ENCODE measurements at regions not wholly inside any gene's neighbourhood (a gene's known extent, or its start where the extent isn't known, plus 50 kb on each side); places are given as distances from the start of the nearest gene placed in this dataset.

GRCh38 chr11:47904808-47905207 lies 56.7 kb upstream of the NUP160 start:
- Histone ChIP-seq H3K27ac (ENCODE audit: low read length) (no peak overlapping the region), H3K4me3 (ENCODE audit: low read length) (no peak overlapping the region), H3K4me1 (ENCODE audit: control insufficient read depth, insufficient read depth, low read length) (peaks cover 8% of the 10 kb centered on the region), H3K36me3 (ENCODE audit: control insufficient read depth, insufficient read depth, low read length) (no peaks in the 10 kb centered on the region), H3K9me3 (ENCODE audit: control insufficient read depth, insufficient read depth, low read length) (no peaks in the 10 kb centered on the region), H3K27me3 (ENCODE audit: control insufficient read depth, insufficient read depth, low read length) (no peaks in the 10 kb centered on the region)
- 95% methylated on average over 8 of the region's 9 CpGs for WGBS (ENCODE audit: insufficient coverage)
- no peaks in the 10 kb centered on the region for H3K36me3 Mint-ChIP-seq
- TF ChIP-seq, protein P1, sequence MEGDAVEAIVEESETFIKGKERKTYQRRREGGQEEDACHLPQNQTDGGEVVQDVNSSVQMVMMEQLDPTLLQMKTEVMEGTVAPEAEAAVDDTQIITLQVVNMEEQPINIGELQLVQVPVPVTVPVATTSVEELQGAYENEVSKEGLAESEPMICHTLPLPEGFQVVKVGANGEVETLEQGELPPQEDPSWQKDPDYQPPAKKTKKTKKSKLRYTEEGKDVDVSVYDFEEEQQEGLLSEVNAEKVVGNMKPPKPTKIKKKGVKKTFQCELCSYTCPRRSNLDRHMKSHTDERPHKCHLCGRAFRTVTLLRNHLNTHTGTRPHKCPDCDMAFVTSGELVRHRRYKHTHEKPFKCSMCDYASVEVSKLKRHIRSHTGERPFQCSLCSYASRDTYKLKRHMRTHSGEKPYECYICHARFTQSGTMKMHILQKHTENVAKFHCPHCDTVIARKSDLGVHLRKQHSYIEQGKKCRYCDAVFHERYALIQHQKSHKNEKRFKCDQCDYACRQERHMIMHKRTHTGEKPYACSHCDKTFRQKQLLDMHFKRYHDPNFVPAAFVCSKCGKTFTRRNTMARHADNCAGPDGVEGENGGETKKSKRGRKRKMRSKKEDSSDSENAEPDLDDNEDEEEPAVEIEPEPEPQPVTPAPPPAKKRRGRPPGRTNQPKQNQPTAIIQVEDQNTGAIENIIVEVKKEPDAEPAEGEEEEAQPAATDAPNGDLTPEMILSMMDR (IDR thresholded peaks at IDR 0.05), result no peak
- H3K4me3 Mint-ChIP-seq, result no peak overlapping the region
- H3K27me3 Mint-ChIP-seq (ENCODE audit: low read depth in 2 of 2), result no peaks in the 10 kb centered on the region
- no peak for DNase-seq
- intact Hi-C loops (cut with micrococcal nuclease), result no loop called here
- peaks cover 0 to 4% of the 10 kb centered on the region in 2 donors for H3K4me1 Mint-ChIP-seq
- H3K27ac Mint-ChIP-seq, result no peak overlapping the region
- H3K9me3 Mint-ChIP-seq, result no peaks in the 10 kb centered on the region
- ATAC-seq, result no peak

DNA sequence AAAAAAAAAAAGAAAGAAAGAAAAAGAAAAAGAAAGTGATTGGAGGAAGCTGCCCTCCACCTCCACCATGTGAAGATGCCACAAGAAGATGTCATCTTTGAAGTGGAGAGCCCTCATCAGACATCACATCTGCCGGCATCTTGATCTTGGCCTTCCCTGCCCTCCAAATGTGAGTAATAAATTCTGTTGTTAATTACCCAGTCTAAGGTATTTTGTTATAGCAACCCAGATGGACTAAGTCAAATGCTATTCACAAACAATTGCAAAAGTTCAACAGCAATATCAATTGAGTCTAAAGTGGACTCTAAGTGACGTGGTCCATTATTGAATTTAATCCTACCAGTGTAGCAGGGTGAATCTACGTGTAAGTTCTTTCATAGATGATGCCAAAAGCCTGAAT lies 55.9 kb upstream of the NUP160 start:
- peaks cover 0 to 4% of the 10 kb centered on the region in 2 donors for H3K4me1 Mint-ChIP-seq
- Histone ChIP-seq H3K27me3 (ENCODE audit: control insufficient read depth, insufficient read depth, low read length) (no peaks in the 10 kb centered on the region), H3K9me3 (ENCODE audit: control insufficient read depth, insufficient read depth, low read length) (no peaks in the 10 kb centered on the region), H3K4me3 (ENCODE audit: low read length) (no peak overlapping the region), H3K27ac (ENCODE audit: low read length) (no peak overlapping the region), H3K36me3 (ENCODE audit: control insufficient read depth, insufficient read depth, low read length) (no peaks in the 10 kb centered on the region), H3K4me1 (ENCODE audit: control insufficient read depth, insufficient read depth, low read length) (peaks cover 11% of the 10 kb centered on the region)
- intact Hi-C loops (cut with micrococcal nuclease), result no loop called here
- H3K4me3 Mint-ChIP-seq, result no peak overlapping the region
- no peak overlapping the region for H3K27ac Mint-ChIP-seq
- DNase-seq, result no peak
- no peaks in the 10 kb centered on the region for H3K36me3 Mint-ChIP-seq
- H3K27me3 Mint-ChIP-seq (ENCODE audit: low read depth in 2 of 2), result no peaks in the 10 kb centered on the region
- WGBS (ENCODE audit: insufficient coverage), result 96% methylated on average over 2 of the region's 3 CpGs
- no peaks in the 10 kb centered on the region for H3K9me3 Mint-ChIP-seq
- TF ChIP-seq, protein P1 (IDR thresholded peaks at IDR 0.05), result no peak
- ATAC-seq, result no peak

- H3K27me3 ChIP-seq (ENCODE audit: control insufficient read depth, insufficient read depth, low read length), result no peaks in the 10 kb centered on the region
- no peaks in the 10 kb centered on the region for H3K9me3 Mint-ChIP-seq
- DNase-seq, result no peak
- H3K36me3 Mint-ChIP-seq, result no peaks in the 10 kb centered on the region
- H3K27ac ChIP-seq (ENCODE audit: low read length), result peak overlapping the region; percentile 33
- TF ChIP-seq, protein P1 (IDR thresholded peaks at IDR 0.05), result no peak
- peak in 2 of 3 donors; percentile 37 for ATAC-seq
- no peaks in the 10 kb centered on the region for H3K4me1 Mint-ChIP-seq
- no peaks in the 10 kb centered on the region for H3K36me3 ChIP-seq (ENCODE audit: control insufficient read depth, insufficient read depth, low read length)
- no peak overlapping the region for H3K4me3 ChIP-seq (ENCODE audit: low read length)
- no peaks in the 10 kb centered on the region for H3K9me3 ChIP-seq (ENCODE audit: control insufficient read depth, insufficient read depth, low read length)
- no peak overlapping the region for H3K27ac Mint-ChIP-seq
- WGBS (ENCODE audit: insufficient coverage), result 0% methylated on average over 1 of the region's 2 CpGs
- H3K27me3 Mint-ChIP-seq (ENCODE audit: low read depth in 2 of 2), result no peaks in the 10 kb centered on the region
- no peak overlapping the region for H3K4me3 Mint-ChIP-seq
- H3K4me1 ChIP-seq (ENCODE audit: control insufficient read depth, insufficient read depth, low read length), result peaks cover 9% of the 10 kb centered on the region
- intact Hi-C loops (cut with micrococcal nuclease), result no loop called here
Measured at GRCh38 chr11:47899801-47900200, 51.7 kb upstream of the NUP160 start.
